Heart right ventricle (tissue), 16 donors: ENCODE measurements at regions not wholly inside any gene's neighbourhood (a gene's known extent, or its start where the extent isn't known, plus 50 kb on each side); places are given as distances from the start of the nearest gene placed in this dataset.

Experiments used
- ATAC-seq, 8 donors: fragments of 200-7000 bp; cut with Tn5 transposase; one replicate each; pipeline ENCODE4 v1.9.1; 2020; ENCODE audit warnings: mild to moderate bottlenecking in 8 of 8, moderate library complexity in 8 of 8, moderate number of reproducible peaks in 1 of 8
- DNase-seq, 2 donors: peaks; one replicate each; pipeline ENCODE4 v3.0.0-alpha.2; 2020
- H3K27ac ChIP-seq, 10 donors: fragments of 200-600 bp; sonication (generic) in 2 of 10; one replicate each; pipeline versions ENCODE4 v1.5.0 to v1.8.0; 2020 to 2022; ENCODE audit warnings: mild to moderate bottlenecking in 3 of 10
- H3K27me3 ChIP-seq, 7 donors: fragments of 200-600 bp; one replicate each; pipeline ENCODE4 v1.8.0; 2021 to 2022; ENCODE audit warnings: mild to moderate bottlenecking in 2 of 7
- H3K36me3 ChIP-seq, 9 donors: fragments of 200-600 bp; sonication (generic) in 1 of 9; one replicate each; pipeline versions ENCODE4 v1.5.0 to v1.8.0; 2020 to 2022; ENCODE audit warnings: mild to moderate bottlenecking in 2 of 9
- H3K4me1 ChIP-seq, 9 donors: fragments of 200-600 bp; sonication (generic) in 1 of 9; one replicate each; pipeline versions ENCODE4 v1.5.0 to v1.8.0; 2020 to 2022; ENCODE audit warnings: mild to moderate bottlenecking in 4 of 9
- H3K4me3 ChIP-seq, 10 donors: fragments of 200-600 bp; sonication (generic) in 2 of 10; one replicate each; pipeline versions ENCODE4 v1.5.0 to v1.8.0; 2020 to 2022; ENCODE audit warnings: mild to moderate bottlenecking in 7 of 10, moderate library complexity in 2 of 10
- H3K9me3 ChIP-seq, 11 donors: fragments of 200-600 bp in 10 of 11; sonication (generic) in 2 of 11; one replicate each; pipeline versions ENCODE4 v1.5.0 to v1.8.0; 2013 to 2022; ENCODE audit warnings: mild to moderate bottlenecking in 2 of 11, control low read depth in 1 of 11, moderate library complexity in 1 of 11
- CTCF ChIP-seq, 9 donors: fragments of 200-600 bp; sonication (generic) in 2 of 9; IDR thresholded peaks; one replicate each; pipeline versions ENCODE4 v1.5.0 to v1.8.0; 2021 to 2022; ENCODE audit warnings: antibody characterized with exemption in 9 of 9, mild to moderate bottlenecking in 5 of 9, moderate library complexity in 1 of 9
- WGBS, 2 donors: extraction: QIAGEN DNeasy Blood & Tissue Kit; methylation state at CpG; one replicate each; pipeline ENCODE4 v1.1.7; 2013; ENCODE audit warnings: inconsistent platforms in 1 of 2; 5-methylcytosine and 5-hydroxymethylcytosine counted together
- intact Hi-C, 10 donors: fragments of 100-400 bp; cut with DNase I; formaldehyde crosslinking; loops; one replicate each; pipeline versions ENCODE4 v1.11.1 to v1.14.2; 2022
- donor health status: Arrhythmogenic right ventricular cardiomyopathy.
- donor health status: ischemic (EF 13 %, LVEDD 7.1; RV severe dilation, severe dysfunction).
- donor health status: healthy with polysubstance abuse.
- donor health status: DM: no; HTN: yes; CAD: no.
- donor health status: DM: no; HTN: no; CAD: no.
- donor health status: ischemic (EF 25% LVEDD 6.9; RV normal size, moderate dysfunction).
- donor health status: ischemic (EF 25% LVEDD 5.7; RV mildly dilated, moderate dysfunction).
- donor health status: healthy.
- donor health status: DM: yes; HTN: yes; CAD: no.
- donor health status: Ischemic cardiomyopathy.
- donor health status: ischemic (EF 35%, LVEDD 5.7; RV mildly dilated, moderate dysfunction).
- donor health status: nonischemic (EF 11% LVEDD 7.7; RV severe dilation, severe dysfunction).
- donor health status: DM: yes; HTN: yes; CAD: no.
- donor health status: PGD.
- donor health status: ischemic (EF 29% LVEDD 5.4; RV normal size, mild dysfunction).
- donor health status: nonischemic (EF 23%, LVEDD 6.1; RV moderate dilation, normal function).

- no peak for TF ChIP-seq CTCF (IDR thresholded peaks at IDR 0.05)
- Histone ChIP-seq H3K4me1 (peaks cover 0 to 7% (median 0%) of the 10 kb centered on the region in 9 donors), H3K27me3 (peaks cover 16 to 85% (median 75%) of the 10 kb centered on the region in 7 donors), H3K36me3 (no peaks in the 10 kb centered on the region), H3K4me3 (peak overlapping the region in 5 of 10 donors; percentile 13 to 32 (median 19)), H3K27ac (no peak overlapping the region), H3K9me3 (no peaks in the 10 kb centered on the region)
- intact Hi-C loops = loop anchor here in 1 of 10 donors (10.0 kb wide), 1 partner anchor 363 kb away; no protein-coding TSS in a partner anchor
- ATAC-seq (no peak), DNase-seq (no peak)
- WGBS, 2 donors = 1% methylated on average over 52 to 88 of the region's 93 CpGs
Observed at GRCh38 chr3:10707400-10708215, 108.4 kb upstream of the SLC6A11 start.

- DNase-seq (no peak), ATAC-seq (no peak)
- 14 to 17% methylated on average over 25 of the region's 25 CpGs for WGBS, 2 donors
- Histone ChIP-seq H3K27me3 (peaks cover 16 to 80% (median 70%) of the 10 kb centered on the region in 7 donors), H3K4me1 (peaks cover 0 to 7% (median 0%) of the 10 kb centered on the region in 9 donors), H3K36me3 (no peaks in the 10 kb centered on the region), H3K27ac (no peak overlapping the region), H3K9me3 (no peaks in the 10 kb centered on the region), H3K4me3 (no peak overlapping the region)
- no peak for TF ChIP-seq CTCF (IDR thresholded peaks at IDR 0.05)
- intact Hi-C loops = loop anchor here in 1 of 10 donors (10.0 kb wide), 1 partner anchor 364 kb away; no protein-coding TSS in a partner anchor
Observed at GRCh38 chr3:10708216-10708893, 107.7 kb upstream of the SLC6A11 start.

GRCh38 chr3:10709110-10709781, 106.8 kb upstream of the SLC6A11 start:
- ATAC-seq (peak in 1 of 8 donors; percentile 13), DNase-seq (no peak)
- Histone ChIP-seq H3K27me3 (peaks cover 16 to 74% (median 64%) of the 10 kb centered on the region in 7 donors), H3K27ac (no peak overlapping the region), H3K4me3 (no peak overlapping the region), H3K9me3 (peaks cover 0 to 3% (median 0%) of the 10 kb centered on the region in 11 donors), H3K36me3 (no peaks in the 10 kb centered on the region), H3K4me1 (peaks cover 0 to 7% (median 0%) of the 10 kb centered on the region in 9 donors)
- no peak for TF ChIP-seq CTCF (IDR thresholded peaks at IDR 0.05)
- intact Hi-C loops = loop anchor here in 1 of 10 donors (10.0 kb wide), 1 partner anchor 364 kb away; no protein-coding TSS in a partner anchor
- WGBS, 2 donors = 76% methylated on average over 9 of the region's 9 CpGs

- H3K27ac ChIP-seq = no peak overlapping the region
- H3K9me3 ChIP-seq = peaks cover 0 to 14% (median 0%) of the 10 kb centered on the region in 11 donors
- no peaks in the 10 kb centered on the region for H3K36me3 ChIP-seq
- no peak for DNase-seq
- TF ChIP-seq CTCF (IDR thresholded peaks at IDR 0.05) = no peak
- H3K27me3 ChIP-seq = peaks cover 5 to 49% (median 37%) of the 10 kb centered on the region in 7 donors
- H3K4me3 ChIP-seq = no peak overlapping the region
- H3K4me1 ChIP-seq = peaks cover 0 to 5% (median 0%) of the 10 kb centered on the region in 9 donors
- no peak for ATAC-seq
- 63 to 67% methylated on average over 6 of the region's 6 CpGs for WGBS, 2 donors
- intact Hi-C loops = no loop called here
Observed at GRCh38 chr3:10712121-10712520, 103.9 kb upstream of the SLC6A11 start.
